ENCODE measurements at regions not wholly inside any gene's neighbourhood (a gene's known extent, or its start where the extent isn't known, plus 50 kb on each side); places are given as distances from the start of the nearest gene placed in this dataset.
"Not testable (repeated sequence)": the region's sequence is repeated elsewhere in the genome, so short reads cannot be mapped to it uniquely, and the experiment has no call there.

GRCh38 chr10:57897611-57898010 is 370.1 kb downstream of the IPMK start:
- no peaks in the 10 kb centered on the region for H3K36me3 Mint-ChIP-seq (ENCODE audit: low read depth)
- intact Hi-C loops (cut with micrococcal nuclease): no loop called here
- no peak overlapping the region for H3K4me3 Mint-ChIP-seq
- no peak overlapping the region for H3K27ac Mint-ChIP-seq
- H3K4me1 Mint-ChIP-seq (ENCODE audit: low read depth): no peaks in the 10 kb centered on the region
- H3K9me3 Mint-ChIP-seq: no peaks in the 10 kb centered on the region
- H3K27me3 Mint-ChIP-seq (ENCODE audit: insufficient read depth): no peaks in the 10 kb centered on the region
- DNase-seq (ENCODE audit: low spot score): no peak

GRCh38 chr10:57894361-57894760 is 373.3 kb downstream of the IPMK start:
- H3K27me3 Mint-ChIP-seq (ENCODE audit: insufficient read depth): no peaks in the 10 kb centered on the region
- H3K36me3 Mint-ChIP-seq (ENCODE audit: low read depth): no peaks in the 10 kb centered on the region
- peaks cover 6% of the 10 kb centered on the region for H3K9me3 Mint-ChIP-seq
- H3K4me1 Mint-ChIP-seq (ENCODE audit: low read depth): no peaks in the 10 kb centered on the region
- H3K4me3 Mint-ChIP-seq: no peak overlapping the region
- no peak for DNase-seq (ENCODE audit: low spot score)
- no peak overlapping the region for H3K27ac Mint-ChIP-seq
- intact Hi-C loops (cut with micrococcal nuclease): no loop called here

GRCh38 chr10:57891201-57892006 is 376.3 kb downstream of the IPMK start:
- peaks cover 10% of the 10 kb centered on the region for H3K9me3 Mint-ChIP-seq
- intact Hi-C loops (cut with micrococcal nuclease): no loop called here
- no peak for DNase-seq (ENCODE audit: low spot score)
- no peak overlapping the region for H3K4me3 Mint-ChIP-seq
- no peaks in the 10 kb centered on the region for H3K36me3 Mint-ChIP-seq (ENCODE audit: low read depth)
- H3K4me1 Mint-ChIP-seq (ENCODE audit: low read depth): no peaks in the 10 kb centered on the region
- no peak overlapping the region for H3K27ac Mint-ChIP-seq
- H3K27me3 Mint-ChIP-seq (ENCODE audit: insufficient read depth): no peaks in the 10 kb centered on the region

GRCh38 chr10:57890691-57891090 is 377.0 kb downstream of the IPMK start:
- DNase-seq (ENCODE audit: low spot score): no peak
- Mint-ChIP-seq H3K4me3 (no peak overlapping the region), H3K36me3 (ENCODE audit: low read depth) (no peaks in the 10 kb centered on the region), H3K27me3 (ENCODE audit: insufficient read depth) (no peaks in the 10 kb centered on the region), H3K4me1 (ENCODE audit: low read depth) (no peaks in the 10 kb centered on the region), H3K27ac (no peak overlapping the region), H3K9me3 (peaks cover 10% of the 10 kb centered on the region)
- intact Hi-C loops (cut with micrococcal nuclease): no loop called here

GRCh38 chr10:57885618-57885968 is 382.1 kb downstream of the IPMK start:
- not testable (repeated sequence) for H3K27ac Mint-ChIP-seq; H3K4me1 Mint-ChIP-seq (ENCODE audit: low read depth)

GRCh38 chr10:57884965-57885617 is 382.6 kb downstream of the IPMK start:
- no peaks in the 10 kb centered on the region for H3K27me3 Mint-ChIP-seq (ENCODE audit: insufficient read depth)
- no peaks in the 10 kb centered on the region for H3K36me3 Mint-ChIP-seq (ENCODE audit: low read depth)
- H3K4me1 Mint-ChIP-seq (ENCODE audit: low read depth): no peaks in the 10 kb centered on the region
- no peak for DNase-seq (ENCODE audit: low spot score)
- H3K9me3 Mint-ChIP-seq: peaks cover 4% of the 10 kb centered on the region
- intact Hi-C loops (cut with micrococcal nuclease): no loop called here
- no peak overlapping the region for H3K4me3 Mint-ChIP-seq
- no peak overlapping the region for H3K27ac Mint-ChIP-seq

More at GRCh38 chr10:57885618-57885968, 382.1 kb downstream of the IPMK start:
- DNase-seq (ENCODE audit: low spot score); H3K36me3 Mint-ChIP-seq (ENCODE audit: low read depth); intact Hi-C loops (cut with micrococcal nuclease); H3K9me3 Mint-ChIP-seq; H3K27me3 Mint-ChIP-seq (ENCODE audit: insufficient read depth); H3K4me3 Mint-ChIP-seq: not testable (repeated sequence)

- intact Hi-C loops (cut with micrococcal nuclease): no loop called here
- no peaks in the 10 kb centered on the region for H3K27me3 Mint-ChIP-seq (ENCODE audit: insufficient read depth)
- H3K4me3 Mint-ChIP-seq: no peak overlapping the region
- no peaks in the 10 kb centered on the region for H3K4me1 Mint-ChIP-seq (ENCODE audit: low read depth)
- H3K9me3 Mint-ChIP-seq: peaks cover 4% of the 10 kb centered on the region
- no peak overlapping the region for H3K27ac Mint-ChIP-seq
- no peaks in the 10 kb centered on the region for H3K36me3 Mint-ChIP-seq (ENCODE audit: low read depth)
- no peak for DNase-seq (ENCODE audit: low spot score)
Observed at GRCh38 chr10:57884407-57884806, 383.3 kb downstream of the IPMK start.

GRCh38 chr10:57880446-57881227 is 387.1 kb downstream of the IPMK start:
- no peaks in the 10 kb centered on the region for H3K4me1 Mint-ChIP-seq (ENCODE audit: low read depth)
- H3K27ac Mint-ChIP-seq: no peak overlapping the region
- H3K4me3 Mint-ChIP-seq: no peak overlapping the region
- no peaks in the 10 kb centered on the region for H3K27me3 Mint-ChIP-seq (ENCODE audit: insufficient read depth)
- H3K36me3 Mint-ChIP-seq (ENCODE audit: low read depth): no peaks in the 10 kb centered on the region
- no peaks in the 10 kb centered on the region for H3K9me3 Mint-ChIP-seq
- DNase-seq (ENCODE audit: low spot score): no peak
- intact Hi-C loops (cut with micrococcal nuclease): no loop called here

- H3K27ac Mint-ChIP-seq: no peak overlapping the region
- intact Hi-C loops (cut with micrococcal nuclease): no loop called here
- no peak overlapping the region for H3K4me3 Mint-ChIP-seq
- no peaks in the 10 kb centered on the region for H3K9me3 Mint-ChIP-seq
- H3K4me1 Mint-ChIP-seq (ENCODE audit: low read depth): no peaks in the 10 kb centered on the region
- H3K27me3 Mint-ChIP-seq (ENCODE audit: insufficient read depth): no peaks in the 10 kb centered on the region
- H3K36me3 Mint-ChIP-seq (ENCODE audit: low read depth): no peaks in the 10 kb centered on the region
- no peak for DNase-seq (ENCODE audit: low spot score)
Observed at GRCh38 chr10:57874810-57875209, 392.9 kb downstream of the IPMK start.

GRCh38 chr10:57867241-57867640 is 400.5 kb downstream of the IPMK start:
- H3K4me1 Mint-ChIP-seq (ENCODE audit: low read depth): no peaks in the 10 kb centered on the region
- H3K9me3 Mint-ChIP-seq: no peaks in the 10 kb centered on the region
- no peak overlapping the region for H3K27ac Mint-ChIP-seq
- intact Hi-C loops (cut with micrococcal nuclease): no loop called here
- no peaks in the 10 kb centered on the region for H3K27me3 Mint-ChIP-seq (ENCODE audit: insufficient read depth)
- no peak for DNase-seq (ENCODE audit: low spot score)
- no peak overlapping the region for H3K4me3 Mint-ChIP-seq
- no peaks in the 10 kb centered on the region for H3K36me3 Mint-ChIP-seq (ENCODE audit: low read depth)

GRCh38 chr10:57864765-57865680 is 402.7 kb downstream of the IPMK start:
- no peak for DNase-seq (ENCODE audit: low spot score)
- no peaks in the 10 kb centered on the region for H3K9me3 Mint-ChIP-seq
- no peak overlapping the region for H3K4me3 Mint-ChIP-seq
- no peaks in the 10 kb centered on the region for H3K4me1 Mint-ChIP-seq (ENCODE audit: low read depth)
- no peaks in the 10 kb centered on the region for H3K36me3 Mint-ChIP-seq (ENCODE audit: low read depth)
- intact Hi-C loops (cut with micrococcal nuclease): no loop called here
- H3K27ac Mint-ChIP-seq: no peak overlapping the region
- no peaks in the 10 kb centered on the region for H3K27me3 Mint-ChIP-seq (ENCODE audit: insufficient read depth)

- intact Hi-C loops (cut with micrococcal nuclease): no loop called here
- Mint-ChIP-seq H3K27me3 (ENCODE audit: insufficient read depth) (no peaks in the 10 kb centered on the region), H3K27ac (no peak overlapping the region), H3K4me1 (ENCODE audit: low read depth) (no peaks in the 10 kb centered on the region), H3K9me3 (no peaks in the 10 kb centered on the region), H3K4me3 (no peak overlapping the region), H3K36me3 (ENCODE audit: low read depth) (no peaks in the 10 kb centered on the region)
- DNase-seq (ENCODE audit: low spot score): no peak
Observed at GRCh38 chr10:57849691-57850357, 417.9 kb downstream of the IPMK start.
